Calu3 (cell line): ENCODE measurements at regions not wholly inside any gene's neighbourhood (a gene's known extent, or its start where the extent isn't known, plus 50 kb on each side); places are given as distances from the start of the nearest gene placed in this dataset.

ENCODE experiments used
- BruUV-seq: library from RNA; stranded (reverse); fragments of 400-500 nt; replicated peaks from 2 replicates; lab custom pipeline; 2021; lab: Mats Ljungman, UMichigan
- CTCF ChIA-PET: fragments of 300-600 bp; sonication (Branson Sonifier 250); formaldehyde crosslinking; loops from one replicate; lab custom pipeline; 2022; ENCODE audit warnings: antibody characterized with exemption; lab: Charles Lee
- DNase-seq: peaks from one replicate; pipeline ENCODE4 v3.0.0; 2022
- H3K27ac Mint-ChIP-seq: one replicate; pipeline ENCODE4 v1.8.0; 2022; ENCODE audit warnings: mixed read lengths; ENCODE audit not compliant: unreplicated experiment
- H3K27me3 Mint-ChIP-seq: one replicate; pipeline ENCODE4 v1.8.0; 2022; ENCODE audit warnings: mixed read lengths; ENCODE audit not compliant: unreplicated experiment
- H3K36me3 Mint-ChIP-seq: one replicate; pipeline ENCODE4 v1.8.0; 2022; ENCODE audit warnings: mild to moderate bottlenecking, moderate library complexity, mixed read lengths; ENCODE audit not compliant: insufficient read depth, unreplicated experiment
- H3K4me1 Mint-ChIP-seq: one replicate; pipeline ENCODE4 v1.8.0; 2022; ENCODE audit warnings: mild to moderate bottlenecking, low read depth, mixed read lengths; ENCODE audit not compliant: unreplicated experiment
- H3K4me3 Mint-ChIP-seq: one replicate; pipeline ENCODE4 v1.8.0; 2022; ENCODE audit warnings: mild to moderate bottlenecking, low read depth, moderate library complexity, mixed read lengths; ENCODE audit not compliant: unreplicated experiment
- H3K9me3 Mint-ChIP-seq: one replicate; pipeline ENCODE4 v1.8.0; 2022; ENCODE audit warnings: low read depth, mixed read lengths; ENCODE audit not compliant: unreplicated experiment
- CTCF ChIP-seq: fragments of 200-600 bp; IDR thresholded peaks from one replicate; pipeline ENCODE4 v1.8.0; 2022; ENCODE audit warnings: antibody characterized with exemption; ENCODE audit not compliant: unreplicated experiment
- intact Hi-C: fragments of 100-400 bp; cut with micrococcal nuclease; formaldehyde crosslinking; loops from one replicate; pipeline ENCODE4 v1.10.0; 2022; ENCODE audit not compliant: unreplicated experiment

GRCh38 chr18:39326772-39327171, 1761.2 kb upstream of the CELF4 start:
- intact Hi-C loops, result no loop called here
- Mint-ChIP-seq H3K27me3 (no peaks in the 10 kb centered on the region), H3K9me3 (no peaks in the 10 kb centered on the region), H3K4me1 (no peaks in the 10 kb centered on the region), H3K4me3 (no peak overlapping the region), H3K27ac (no peak overlapping the region), H3K36me3 (no peaks in the 10 kb centered on the region)
- no peak for DNase-seq
- no TSS peak for BruUV-seq
- no peak for TF ChIP-seq CTCF
- CTCF ChIA-PET, result no interaction called here

GRCh38 chr18:39325973-39326372, 1760.4 kb upstream of the CELF4 start:
- CTCF ChIA-PET, result no interaction called here
- no peaks in the 10 kb centered on the region for H3K36me3 Mint-ChIP-seq
- no peak for TF ChIP-seq CTCF
- no TSS peak for BruUV-seq
- DNase-seq, result no peak
- H3K27me3 Mint-ChIP-seq, result no peaks in the 10 kb centered on the region
- intact Hi-C loops, result no loop called here
- no peak overlapping the region for H3K4me3 Mint-ChIP-seq
- no peaks in the 10 kb centered on the region for H3K9me3 Mint-ChIP-seq
- no peak overlapping the region for H3K27ac Mint-ChIP-seq
- H3K4me1 Mint-ChIP-seq, result no peaks in the 10 kb centered on the region

DNA sequence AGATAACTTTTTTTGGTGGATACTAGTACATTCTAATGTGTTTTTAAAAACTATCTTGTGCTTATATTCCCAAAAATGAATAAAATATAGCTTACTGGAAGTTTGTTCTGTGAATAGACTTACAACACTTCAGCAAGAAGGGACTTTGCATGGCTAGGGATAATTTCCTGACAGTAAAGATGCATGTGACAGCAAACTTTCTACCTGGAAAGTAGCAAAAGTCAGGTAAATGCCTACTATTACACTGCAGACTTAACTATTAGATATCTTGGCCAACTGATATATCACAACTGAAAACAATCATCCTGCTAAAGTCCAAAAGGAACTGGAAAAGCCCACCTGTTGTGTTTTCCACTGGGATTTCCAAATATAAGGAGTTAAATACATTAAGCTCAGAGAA, 1753.5 kb upstream of the CELF4 start:
- H3K9me3 Mint-ChIP-seq, result peaks cover 2% of the 10 kb centered on the region
- intact Hi-C loops, result no loop called here
- no peak overlapping the region for H3K27ac Mint-ChIP-seq
- H3K4me1 Mint-ChIP-seq, result peaks cover 12% of the 10 kb centered on the region
- no peak overlapping the region for H3K4me3 Mint-ChIP-seq
- no peaks in the 10 kb centered on the region for H3K36me3 Mint-ChIP-seq
- CTCF ChIA-PET, result no interaction called here
- DNase-seq, result no peak
- no peaks in the 10 kb centered on the region for H3K27me3 Mint-ChIP-seq
- no TSS peak for BruUV-seq
- TF ChIP-seq CTCF, result no peak

DNA sequence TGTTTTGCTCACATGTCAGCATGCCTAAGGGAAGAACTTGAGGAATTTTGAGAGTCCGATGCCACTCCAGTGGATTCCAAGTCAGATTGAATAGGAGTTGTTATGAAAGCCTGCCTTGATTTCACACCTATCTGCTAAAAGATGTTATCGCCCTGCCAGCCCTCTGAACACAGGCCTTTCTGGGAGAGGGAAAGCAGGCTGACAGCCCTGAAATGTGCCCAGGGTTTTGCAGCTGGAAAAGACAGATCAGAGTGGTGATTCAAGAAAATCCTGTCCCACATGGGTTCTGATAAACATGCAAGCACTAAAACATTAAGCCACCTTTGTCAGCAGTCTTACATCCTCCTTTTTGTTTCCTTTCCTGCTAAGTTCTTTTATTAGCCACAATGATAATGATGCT, 1752.9 kb upstream of the CELF4 start:
- Mint-ChIP-seq H3K36me3 (no peaks in the 10 kb centered on the region), H3K27ac (no peak overlapping the region), H3K4me1 (peaks cover 18% of the 10 kb centered on the region), H3K4me3 (no peak overlapping the region), H3K9me3 (peaks cover 2% of the 10 kb centered on the region), H3K27me3 (no peaks in the 10 kb centered on the region)
- no peak for TF ChIP-seq CTCF
- CTCF ChIA-PET, result no interaction called here
- intact Hi-C loops, result no loop called here
- DNase-seq, result no peak
- BruUV-seq, result no TSS peak
